ENCODE measurements at regions not wholly inside any gene's neighbourhood (a gene's known extent, or its start where the extent isn't known, plus 50 kb on each side); places are given as distances from the start of the nearest gene placed in this dataset.
A peak's percentile ranks its signal among the peaks of the same experiment; 100 is the strongest.
"Not testable (repeated sequence)": the region's sequence is repeated elsewhere in the genome, so short reads cannot be mapped to it uniquely, and the experiment has no call there.

GRCh38 chr19:29054886-29055675 is 157.9 kb downstream of the UQCRFS1 start:
- DNase-seq (ENCODE audit: low spot score) = no peak

DNA sequence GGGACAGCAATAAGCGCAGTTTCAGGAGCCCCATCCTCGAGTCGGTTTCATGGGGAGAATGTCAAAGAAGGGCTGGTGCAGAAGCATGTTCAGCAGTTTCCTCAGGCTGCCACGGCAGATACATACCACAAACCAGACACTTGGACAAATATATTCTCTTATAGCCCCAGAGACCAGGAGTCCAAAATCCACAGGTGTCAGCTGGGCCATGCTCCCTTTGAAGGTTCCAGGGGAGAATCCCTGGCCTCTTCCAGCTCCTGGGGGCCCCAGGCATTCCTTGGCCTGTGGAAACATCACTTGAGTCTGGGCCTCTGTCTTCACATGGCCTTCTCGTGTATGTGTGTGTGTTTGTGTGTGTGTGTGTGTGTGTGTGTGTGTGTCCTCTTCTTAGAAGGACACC is 164.1 kb downstream of the UQCRFS1 start:
- DNase-seq (ENCODE audit: low spot score) = no peak

- no peak for DNase-seq (ENCODE audit: low spot score)
These were observed 167.2 kb downstream of the UQCRFS1 start for GRCh38 chr19:29045679-29046254.

- no peak for DNase-seq (ENCODE audit: low spot score)
These were observed 168.9 kb downstream of the UQCRFS1 start for GRCh38 chr19:29044037-29044436.

DNA sequence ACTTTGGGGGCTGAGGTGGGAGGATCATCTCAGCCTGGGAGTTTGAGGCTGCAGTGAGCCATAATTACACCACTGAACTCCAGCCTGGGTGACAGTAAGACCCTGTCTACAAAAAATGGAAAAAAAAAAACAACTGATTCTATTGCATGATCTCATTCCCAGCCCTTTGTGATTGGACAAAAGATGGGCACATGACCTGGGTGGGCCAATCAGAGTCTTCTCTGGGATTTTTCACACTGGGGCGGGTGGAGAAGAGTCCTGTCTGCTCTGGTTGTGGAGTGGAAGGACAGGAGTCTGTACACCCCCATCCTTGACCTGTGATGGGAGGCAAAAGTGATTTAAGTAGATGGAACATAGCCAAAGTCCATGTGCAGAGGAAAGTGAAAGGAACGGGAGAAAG is 170.5 kb downstream of the UQCRFS1 start:
- DNase-seq (ENCODE audit: low spot score) = no peak

DNA sequence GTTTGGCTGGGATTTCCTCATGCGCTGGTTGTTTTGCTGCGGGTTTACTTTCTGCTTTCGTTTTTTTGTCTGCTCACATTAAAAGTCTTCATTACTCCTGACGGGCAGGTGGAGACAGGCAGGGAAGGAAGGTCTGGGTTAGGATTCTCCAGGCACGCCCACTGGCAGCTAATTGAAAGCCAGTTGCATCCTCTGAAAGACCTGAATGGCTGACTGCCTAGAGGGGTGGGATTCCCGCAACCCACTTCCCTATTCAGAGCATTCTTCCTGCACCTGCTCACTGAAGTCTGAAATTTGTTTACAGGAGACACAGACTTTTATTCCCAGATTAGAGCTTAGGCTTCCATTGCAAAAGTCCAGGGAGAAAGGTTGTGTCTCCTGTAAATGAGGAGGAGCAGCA is 172.0 kb downstream of the UQCRFS1 start:
- no peak for DNase-seq (ENCODE audit: low spot score)

- DNase-seq (ENCODE audit: low spot score) = peak; percentile 52
These were observed 172.7 kb downstream of the UQCRFS1 start for GRCh38 chr19:29040292-29040691.

DNA sequence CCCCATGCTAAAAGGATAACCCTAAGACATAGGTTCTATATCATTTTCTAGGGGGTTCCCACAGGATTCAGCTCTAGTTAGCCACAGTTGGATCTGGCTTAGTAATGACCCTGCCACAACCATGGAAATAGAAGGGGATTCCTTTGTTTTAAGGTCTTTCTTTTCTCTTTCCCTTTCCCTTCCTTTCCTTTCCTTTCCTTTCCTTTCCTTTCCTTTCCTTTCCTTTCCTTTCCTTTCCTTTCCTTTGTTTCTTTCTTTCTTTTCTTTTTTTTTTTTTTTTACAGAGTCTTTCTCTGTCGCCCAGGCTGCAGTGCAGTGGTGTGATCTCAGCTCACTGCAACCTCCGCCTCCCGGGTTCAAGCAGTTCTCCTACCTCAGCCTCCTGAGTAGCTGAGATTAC is 173.9 kb downstream of the UQCRFS1 start:
- not testable (repeated sequence) for DNase-seq (ENCODE audit: low spot score)

DNA sequence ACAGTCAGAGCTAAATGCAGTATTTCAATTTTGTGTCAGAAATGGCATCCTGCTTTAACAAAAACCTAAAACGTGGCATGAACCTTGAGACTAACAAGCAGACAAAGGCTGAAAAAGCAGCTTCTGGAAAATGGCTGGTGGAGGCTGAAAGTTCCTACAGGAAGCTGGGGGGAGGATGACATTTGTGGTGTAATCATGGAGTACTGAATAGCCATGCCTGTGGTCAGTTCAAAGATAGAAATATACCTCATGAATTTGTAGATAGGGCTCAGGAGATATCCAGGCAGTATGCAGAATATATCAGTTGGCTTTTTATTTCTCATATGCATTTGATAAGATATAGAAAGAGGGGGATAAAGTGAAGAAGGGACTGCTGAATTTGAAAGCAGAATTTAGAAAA is 181.7 kb downstream of the UQCRFS1 start:
- no peak for DNase-seq (ENCODE audit: low spot score)

DNA sequence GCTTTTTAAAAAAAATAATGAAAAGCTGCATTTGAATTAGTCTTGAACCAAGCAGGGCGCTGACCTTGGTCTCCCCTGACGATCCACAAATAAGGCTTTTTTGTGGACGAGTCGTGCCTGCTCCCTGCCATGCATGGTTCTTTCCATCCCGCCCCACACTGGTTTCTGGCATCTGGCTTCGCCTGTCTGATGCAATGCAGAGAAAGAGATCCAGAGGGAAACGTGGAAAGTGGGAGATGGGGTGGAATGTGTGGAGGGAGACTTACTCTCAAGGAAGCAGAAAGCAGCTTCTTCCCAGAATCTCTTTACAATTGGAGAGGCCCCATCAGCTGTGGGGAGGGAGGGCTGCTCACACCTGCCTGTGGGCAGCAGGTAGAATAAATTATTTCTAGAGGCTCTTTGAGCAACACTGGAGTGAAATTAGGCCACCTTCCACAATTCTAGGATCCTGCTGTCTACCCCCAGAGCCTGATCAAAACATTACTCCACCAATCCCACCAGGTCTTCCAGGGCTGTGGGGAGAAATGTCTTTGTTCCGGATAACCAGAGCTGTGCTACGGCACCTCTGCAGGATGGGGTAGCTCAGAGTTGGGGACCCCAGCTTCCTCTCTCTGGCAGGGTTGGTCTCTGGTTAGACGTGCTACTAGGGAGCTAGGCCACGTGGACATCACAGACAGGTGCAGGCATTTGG is 183.5 kb downstream of the UQCRFS1 start:
- DNase-seq (ENCODE audit: low spot score) = no peak

DNA sequence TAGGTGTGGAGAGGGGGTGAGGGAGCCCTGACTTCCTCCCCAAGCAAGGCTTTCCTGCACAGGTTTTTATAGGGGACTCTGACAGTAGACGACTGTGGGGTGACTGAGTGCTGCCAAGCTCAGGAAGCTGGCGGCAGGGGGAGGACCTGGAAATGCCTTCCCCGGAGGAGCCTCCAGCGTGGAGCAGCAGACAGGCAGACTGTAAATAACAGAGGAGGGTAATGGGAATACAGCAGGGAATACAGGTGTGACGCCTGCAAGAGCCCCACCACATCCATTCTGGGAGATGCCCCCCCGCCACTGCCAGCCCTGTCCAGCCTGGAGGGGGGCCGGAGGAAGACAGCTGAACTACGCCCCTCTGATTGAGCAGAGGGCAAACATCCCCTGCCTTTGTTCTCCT is 190.4 kb downstream of the UQCRFS1 start:
- no peak for DNase-seq (ENCODE audit: low spot score)

- DNase-seq (ENCODE audit: low spot score) = no peak
These were observed 190.8 kb downstream of the UQCRFS1 start for GRCh38 chr19:29022165-29022564.

- no peak for DNase-seq (ENCODE audit: low spot score)
These were observed 191.6 kb downstream of the UQCRFS1 start for GRCh38 chr19:29021232-29021916.

- DNase-seq (ENCODE audit: low spot score) = no peak
These were observed 193.5 kb downstream of the UQCRFS1 start for GRCh38 chr19:29019403-29019802.

GRCh38 chr19:29018542-29018941 is 194.4 kb downstream of the UQCRFS1 start:
- no peak for DNase-seq (ENCODE audit: low spot score)

DNA sequence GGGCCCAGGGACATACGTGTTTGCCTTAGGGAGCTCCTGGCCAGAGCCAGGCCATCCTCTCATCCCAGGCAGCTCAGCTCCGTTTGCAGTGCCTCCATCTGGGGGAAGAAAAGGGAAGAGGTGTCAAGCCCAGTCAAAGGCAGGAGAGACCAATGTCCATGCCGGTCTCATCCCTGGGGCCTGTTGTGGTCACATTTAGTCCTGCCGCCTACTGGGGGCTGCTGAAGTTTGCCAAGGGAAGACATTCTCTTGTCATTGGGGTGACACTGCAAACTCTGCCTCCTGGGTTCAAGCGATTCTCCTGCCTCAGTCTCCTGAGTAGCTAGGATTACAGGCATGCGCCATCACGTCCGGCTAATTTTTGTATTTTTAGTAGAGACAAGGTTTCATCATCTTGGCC is 195.2 kb downstream of the UQCRFS1 start:
- no peak for DNase-seq (ENCODE audit: low spot score)

GRCh38 chr19:29016926-29017760 is 195.8 kb downstream of the UQCRFS1 start:
- no peak for DNase-seq (ENCODE audit: low spot score)

GRCh38 chr19:29016353-29016752 is 196.6 kb downstream of the UQCRFS1 start:
- DNase-seq (ENCODE audit: low spot score) = no peak

GRCh38 chr19:29015569-29015968 is 197.4 kb downstream of the UQCRFS1 start:
- no peak for DNase-seq (ENCODE audit: low spot score)

GRCh38 chr19:29014857-29015436 is 198.0 kb downstream of the UQCRFS1 start:
- DNase-seq (ENCODE audit: low spot score) = no peak

DNA sequence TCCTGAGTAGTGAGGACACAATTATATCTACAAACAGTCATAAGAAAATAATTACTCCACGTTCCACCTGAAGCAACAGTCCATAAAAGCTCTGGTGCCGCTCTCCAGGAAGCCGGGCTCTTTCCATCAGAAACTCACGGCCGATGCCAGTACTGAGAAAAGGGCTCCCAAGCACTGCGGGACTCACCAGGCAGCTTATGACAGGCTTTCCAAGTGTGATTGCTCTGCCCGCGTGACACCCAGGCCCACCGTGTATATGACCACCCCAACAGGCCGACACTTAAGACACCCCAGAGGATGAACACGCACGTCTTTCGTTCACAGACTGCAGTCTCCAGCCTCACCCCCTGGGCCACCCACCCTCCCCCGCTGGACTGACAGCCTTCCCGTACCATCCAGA is 199.0 kb downstream of the UQCRFS1 start:
- DNase-seq (ENCODE audit: low spot score) = no peak
